Breast epithelium (tissue), 4 donors: ENCODE measurements at regions not wholly inside any gene's neighbourhood (a gene's known extent, or its start where the extent isn't known, plus 50 kb on each side); places are given as distances from the start of the nearest gene placed in this dataset.

Source experiments
- DNase-seq, 2 donors: peaks; one replicate each; pipeline ENCODE4 v3.0.0-alpha.2; 2019; ENCODE audit warnings: low spot score in 2 of 2
- H3K27ac ChIP-seq, 2 donors: fragments of 200-600 bp; sonication (generic) in 1 of 2; one replicate each; pipeline ENCODE4 v1.5.1; 2016 to 2019; ENCODE audit warnings: mild to moderate bottlenecking in 1 of 2
- H3K27me3 ChIP-seq, 2 donors: fragments of 200-600 bp; sonication (generic) in 1 of 2; one replicate each; pipeline versions ENCODE4 v1.5.1 to v1.6.0; 2017 to 2019; ENCODE audit warnings: control low read depth in 1 of 2, mild to moderate bottlenecking in 1 of 2
- H3K36me3 ChIP-seq: fragments of 200-600 bp; one replicate; pipeline ENCODE4 v1.5.1; 2019
- H3K4me1 ChIP-seq, 2 donors: fragments of 200-600 bp; sonication (generic); one replicate each; pipeline ENCODE4 v1.5.1; 2016 to 2019; ENCODE audit warnings: control low read depth in 1 of 2
- H3K4me3 ChIP-seq, 3 donors: fragments of 200-600 bp; sonication (generic); 1 replicate in 2 of 3; 2 replicates in 1 of 3; pipeline ENCODE4 v1.5.1; 2016 to 2019; ENCODE audit warnings: mild to moderate bottlenecking in 3 of 3, moderate library complexity in 2 of 3
- H3K9me3 ChIP-seq, 2 donors: fragments of 200-600 bp; sonication (generic) in 1 of 2; one replicate each; pipeline ENCODE4 v1.5.1; 2016 to 2019; ENCODE audit warnings: control low read depth in 1 of 2
- CTCF ChIP-seq, 3 donors: fragments of 450-650 bp; IDR thresholded peaks; one replicate each; pipeline ENCODE4 v1.5.1; 2016 to 2017; ENCODE audit warnings: antibody characterized with exemption in 3 of 3, mild to moderate bottlenecking in 3 of 3, moderate library complexity in 3 of 3
- POLR2A ChIP-seq: fragments of 450-650 bp; IDR thresholded peaks from one replicate; pipeline ENCODE4 v1.6.1; 2016; ENCODE audit warnings: antibody characterized with exemption, mild to moderate bottlenecking, moderate library complexity
- POLR2AphosphoS5 ChIP-seq, 3 donors: sonication (generic); formaldehyde crosslinking; IDR thresholded peaks; one replicate each; pipeline ENCODE4 v1.6.1; 2017; ENCODE audit warnings: antibody characterized with exemption in 3 of 3
- intact Hi-C: fragments of 100-400 bp; cut with DNase I; formaldehyde crosslinking; loops from one replicate; pipeline ENCODE4 v1.15.1; 2023; ENCODE audit warnings: low total_unique reads

- no peaks in the 10 kb centered on the region for H3K4me1 ChIP-seq
- H3K36me3 ChIP-seq, result no peaks in the 10 kb centered on the region
- DNase-seq, result no peak
- no peak overlapping the region for H3K4me3 ChIP-seq
- no peak for TF ChIP-seq CTCF (IDR thresholded peaks at IDR 0.05)
- TF ChIP-seq POLR2AphosphoS5 (IDR thresholded peaks at IDR 0.05), result no peak
- no peak for TF ChIP-seq POLR2A
- no peaks in the 10 kb centered on the region for H3K27me3 ChIP-seq
- H3K9me3 ChIP-seq, result no peaks in the 10 kb centered on the region
- intact Hi-C loops, result no loop called here
- H3K27ac ChIP-seq, result no peak overlapping the region
Observed at GRCh38 chr20:52439375-52439774, 247.8 kb upstream of the ZFP64 start.

- TF ChIP-seq CTCF (IDR thresholded peaks at IDR 0.05), result no peak
- no peak for TF ChIP-seq POLR2A
- no peak for TF ChIP-seq POLR2AphosphoS5 (IDR thresholded peaks at IDR 0.05)
- no peak for DNase-seq
- no peaks in the 10 kb centered on the region for H3K9me3 ChIP-seq
- H3K27ac ChIP-seq, result no peak overlapping the region
- H3K4me3 ChIP-seq, result no peak overlapping the region
- no peaks in the 10 kb centered on the region for H3K4me1 ChIP-seq
- H3K27me3 ChIP-seq, result no peaks in the 10 kb centered on the region
- intact Hi-C loops, result no loop called here
- H3K36me3 ChIP-seq, result no peaks in the 10 kb centered on the region
Observed at GRCh38 chr20:52438326-52438963, 246.9 kb upstream of the ZFP64 start.

- Histone ChIP-seq H3K27ac (no peak overlapping the region), H3K4me1 (no peaks in the 10 kb centered on the region), H3K9me3 (no peaks in the 10 kb centered on the region), H3K27me3 (no peaks in the 10 kb centered on the region), H3K4me3 (no peak overlapping the region), H3K36me3 (no peaks in the 10 kb centered on the region)
- TF ChIP-seq CTCF (IDR thresholded peaks at IDR 0.05), result no peak
- TF ChIP-seq POLR2AphosphoS5 (IDR thresholded peaks at IDR 0.05), result no peak
- TF ChIP-seq POLR2A, result no peak
- intact Hi-C loops, result no loop called here
- DNase-seq, result no peak
Observed at GRCh38 chr20:52434453-52434852, 242.9 kb upstream of the ZFP64 start.

GRCh38 chr20:52434041-52434425 lies 242.5 kb upstream of the ZFP64 start:
- DNase-seq, result no peak
- intact Hi-C loops, result no loop called here
- Histone ChIP-seq H3K4me1 (no peaks in the 10 kb centered on the region), H3K27ac (peak overlapping the region in 1 of 2 donors; percentile 32), H3K36me3 (no peaks in the 10 kb centered on the region), H3K9me3 (no peaks in the 10 kb centered on the region), H3K27me3 (no peaks in the 10 kb centered on the region), H3K4me3 (no peak overlapping the region)
- no peak for TF ChIP-seq CTCF (IDR thresholded peaks at IDR 0.05)
- no peak for TF ChIP-seq POLR2A
- no peak for TF ChIP-seq POLR2AphosphoS5 (IDR thresholded peaks at IDR 0.05)

- peak overlapping the region in 1 of 2 donors; percentile 32 for H3K27ac ChIP-seq
- no peaks in the 10 kb centered on the region for H3K9me3 ChIP-seq
- TF ChIP-seq POLR2AphosphoS5 (IDR thresholded peaks at IDR 0.05) (no peak), CTCF (IDR thresholded peaks at IDR 0.05) (no peak), POLR2A (no peak)
- H3K4me3 ChIP-seq, result no peak overlapping the region
- H3K27me3 ChIP-seq, result no peaks in the 10 kb centered on the region
- no peaks in the 10 kb centered on the region for H3K36me3 ChIP-seq
- no peaks in the 10 kb centered on the region for H3K4me1 ChIP-seq
- no peak for DNase-seq
- intact Hi-C loops, result no loop called here
Observed at GRCh38 chr20:52433326-52434040, 241.9 kb upstream of the ZFP64 start.
